ENCODE measurements at regions not wholly inside any gene's neighbourhood (a gene's known extent, or its start where the extent isn't known, plus 50 kb on each side); places are given as distances from the start of the nearest gene placed in this dataset.

DNA sequence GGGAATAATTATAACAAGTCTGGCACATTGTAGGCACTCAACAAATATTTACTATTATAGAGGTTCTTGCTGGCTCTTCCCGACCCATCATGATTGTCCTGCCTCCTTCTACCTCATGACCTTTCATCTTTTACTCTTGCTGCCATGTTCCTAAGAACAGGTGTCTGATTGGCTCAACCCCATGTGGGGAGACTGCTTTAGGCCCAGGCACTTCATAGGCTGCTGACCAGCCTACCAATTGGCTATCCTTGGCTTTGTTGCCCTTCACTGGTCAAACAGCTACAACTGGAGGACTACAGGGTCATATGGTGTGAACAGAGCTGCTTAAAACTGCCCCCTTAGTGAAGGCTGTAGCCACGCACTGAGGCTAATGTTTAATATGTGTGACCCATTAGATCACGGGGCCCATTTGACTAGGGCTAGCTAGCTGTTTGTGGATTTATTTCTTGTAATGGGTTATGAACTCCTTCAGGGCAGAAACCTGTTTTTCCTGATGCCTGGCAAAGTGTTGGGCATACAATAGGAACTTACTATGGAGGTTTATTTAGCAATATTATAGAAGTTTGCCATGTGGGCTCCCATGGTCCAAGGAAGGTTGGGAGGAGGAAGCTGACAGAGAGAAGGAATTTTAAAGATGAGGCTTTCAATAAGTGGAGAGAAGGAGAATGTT lies 239.9 kb upstream of the TBC1D5 start:
- peaks cover 0 to 3% of the 10 kb centered on the region in 2 experiments; a peak in 1 of 4 replicates for H3K4me1 Mint-ChIP-seq
- no CpG with 5 or more reads among the region's 3 CpGs for WGBS (ENCODE audit: extremely low coverage, insufficient read length, low lambda C conversion rate)
- TF ChIP-seq, protein P1, sequence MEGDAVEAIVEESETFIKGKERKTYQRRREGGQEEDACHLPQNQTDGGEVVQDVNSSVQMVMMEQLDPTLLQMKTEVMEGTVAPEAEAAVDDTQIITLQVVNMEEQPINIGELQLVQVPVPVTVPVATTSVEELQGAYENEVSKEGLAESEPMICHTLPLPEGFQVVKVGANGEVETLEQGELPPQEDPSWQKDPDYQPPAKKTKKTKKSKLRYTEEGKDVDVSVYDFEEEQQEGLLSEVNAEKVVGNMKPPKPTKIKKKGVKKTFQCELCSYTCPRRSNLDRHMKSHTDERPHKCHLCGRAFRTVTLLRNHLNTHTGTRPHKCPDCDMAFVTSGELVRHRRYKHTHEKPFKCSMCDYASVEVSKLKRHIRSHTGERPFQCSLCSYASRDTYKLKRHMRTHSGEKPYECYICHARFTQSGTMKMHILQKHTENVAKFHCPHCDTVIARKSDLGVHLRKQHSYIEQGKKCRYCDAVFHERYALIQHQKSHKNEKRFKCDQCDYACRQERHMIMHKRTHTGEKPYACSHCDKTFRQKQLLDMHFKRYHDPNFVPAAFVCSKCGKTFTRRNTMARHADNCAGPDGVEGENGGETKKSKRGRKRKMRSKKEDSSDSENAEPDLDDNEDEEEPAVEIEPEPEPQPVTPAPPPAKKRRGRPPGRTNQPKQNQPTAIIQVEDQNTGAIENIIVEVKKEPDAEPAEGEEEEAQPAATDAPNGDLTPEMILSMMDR (conservative IDR thresholded peaks at IDR 0.05), result no peak
- no peak for DNase-seq
- no peak overlapping the region for H3K27ac Mint-ChIP-seq
- no peak overlapping the region for H3K9ac ChIP-seq (ENCODE audit: extremely low read depth, insufficient read length, low read length)
- no peaks in the 10 kb centered on the region for H3K9me3 ChIP-seq (ENCODE audit: control insufficient read depth, low read depth, low read length)
- no peak overlapping the region for H2BK12ac ChIP-seq (ENCODE audit: insufficient read length, low read depth, low read length)
- no peak overlapping the region for H2AFZ ChIP-seq (ENCODE audit: low read length)
- H4K8ac ChIP-seq (replicated peaks; ENCODE audit: insufficient read length, low read depth, low read length), result no peak overlapping the region
- no peak overlapping the region for H3K23ac ChIP-seq (ENCODE audit: insufficient read length, low read depth, low read length)
- H3K56ac ChIP-seq (ENCODE audit: insufficient read length, low read depth, low read length), result no peak overlapping the region
- no peak overlapping the region for H3K18ac ChIP-seq (ENCODE audit: insufficient read length, low read depth, low read length)
- H3K27me3 Mint-ChIP-seq (ENCODE audit: low read depth), result no peaks in the 10 kb centered on the region
- H4K5ac ChIP-seq (ENCODE audit: insufficient read length, low read depth, low read length), result no peak overlapping the region
- H3K27ac ChIP-seq (ENCODE audit: insufficient read length, low read depth, low read length), result no peak overlapping the region
- H3K27me3 ChIP-seq (ENCODE audit: insufficient read depth, low read length), result no peaks in the 10 kb centered on the region
- H3K4ac ChIP-seq (ENCODE audit: low read depth, low read length), result no peak overlapping the region
- no peaks in the 10 kb centered on the region for H3K23me2 ChIP-seq (ENCODE audit: insufficient read length, low read depth, low read length, poor library complexity, severe bottlenecking)
- no peaks in the 10 kb centered on the region for H4K20me1 ChIP-seq (ENCODE audit: control insufficient read depth, insufficient read depth, insufficient read length)
- H2BK5ac ChIP-seq (ENCODE audit: insufficient read length, low read length), result no peak overlapping the region
- H2AK5ac ChIP-seq (ENCODE audit: insufficient read length, low read length), result no peak overlapping the region
- no peak overlapping the region for H2BK20ac ChIP-seq (ENCODE audit: low read depth, low read length, poor library complexity, severe bottlenecking)
- no peak overlapping the region for H3K4me2 ChIP-seq (ENCODE audit: insufficient read depth, insufficient read length, low read length)
- no peak overlapping the region for H3T11ph ChIP-seq (ENCODE audit: low read length)
- H3K79me1 ChIP-seq (ENCODE audit: insufficient read depth, low read depth, low read length, poor library complexity, severe bottlenecking), result no peaks in the 10 kb centered on the region
- H2BK15ac ChIP-seq (ENCODE audit: low read depth, low read length), result no peak overlapping the region
- no peaks in the 10 kb centered on the region for H3K36me3 Mint-ChIP-seq (ENCODE audit: insufficient read depth in 1 of 3, low read depth in 3 of 3)
- no peak overlapping the region for H3K14ac ChIP-seq (ENCODE audit: insufficient read depth, low read length)
- no peak overlapping the region for H3K4me3 Mint-ChIP-seq
- no peaks in the 10 kb centered on the region for H3K79me2 ChIP-seq (ENCODE audit: insufficient read depth, low read length)
- no peaks in the 10 kb centered on the region for H3K9me3 Mint-ChIP-seq
- no peaks in the 10 kb centered on the region for H3K4me1 ChIP-seq (ENCODE audit: insufficient read depth, low read length)
- H2BK120ac ChIP-seq (ENCODE audit: low read depth, low read length, poor library complexity, severe bottlenecking), result no peak overlapping the region
- no peak overlapping the region for H4K91ac ChIP-seq (ENCODE audit: insufficient read length, low read depth, low read length)
